SK-N-SH (cell line): ENCODE measurements at regions not wholly inside any gene's neighbourhood (a gene's known extent, or its start where the extent isn't known, plus 50 kb on each side); places are given as distances from the start of the nearest gene placed in this dataset.

Source experiments
- CTCF ChIA-PET: fragments of 300-600, 350-600 bp; formaldehyde crosslinking; extraction: SDS; loops from one replicate; lab custom pipeline; 2021; lab: Yijun Ruan, JAX
- POLR2A ChIA-PET: fragments of 350-600 bp; sonication (Branson Sonifier 250); formaldehyde crosslinking; extraction: SDS; loops from one replicate; lab custom pipeline; 2020; ENCODE audit warnings: antibody characterized with exemption, inconsistent platforms; lab: Yijun Ruan, JAX
- DNase-seq: peaks from one replicate; pipeline ENCODE4 v3.0.0; 2012
- H2AFZ ChIP-seq: fragments of 200-600 bp; sonication (generic); 2 replicates; pipeline ENCODE4 v1.8.1; 2016; ENCODE audit warnings: antibody characterized with exemption, mild to moderate bottlenecking, low read depth
- H3F3A ChIP-seq: fragments of 200-600 bp; sonication (generic); replicated peaks from 2 replicates; pipeline ENCODE3; 2016; ENCODE audit warnings: antibody characterized with exemption, mild to moderate bottlenecking; ENCODE audit not compliant: insufficient read depth
- H3K27ac ChIP-seq, 2 experiments: fragments of 200-500 bp in 1 of 2; fragments of 200-600 bp in 1 of 2; sonication (Bioruptor generic) in 1 of 2; sonication (generic), shearing (Covaris generic) in 1 of 2; 2 replicates each; pipeline versions ENCODE4 v1.5.1 to v1.6.1; 2014 to 2016; ENCODE audit warnings: low read depth in 2 of 2, inconsistent platforms in 1 of 2, low read length in 1 of 2, mild to moderate bottlenecking in 1 of 2, mixed read lengths in 1 of 2
- H3K27me3 ChIP-seq: fragments of 200-600 bp; sonication (generic), shearing (Covaris generic); 2 replicates; pipeline ENCODE4 v1.6.1; 2016; ENCODE audit warnings: mixed run types; ENCODE audit not compliant: insufficient read depth
- H3K36me3 ChIP-seq, 2 experiments: fragments of 200-500 bp in 1 of 2; fragments of 200-600 bp in 1 of 2; sonication (Bioruptor generic) in 1 of 2; sonication (generic) in 1 of 2; replicated peaks in 1 of 2; 2 replicates each; pipeline versions ENCODE3 to v1.5.1; 2014 to 2016; ENCODE audit warnings: low read length in 1 of 2, mild to moderate bottlenecking in 1 of 2; ENCODE audit not compliant: insufficient read depth in 2 of 2, control insufficient read depth in 1 of 2
- H3K4me1 ChIP-seq, 2 experiments: fragments of 200-500 bp in 1 of 2; fragments of 200-600 bp in 1 of 2; sonication (Bioruptor generic) in 1 of 2; sonication (generic), shearing (Covaris generic) in 1 of 2; 2 replicates each; pipeline versions ENCODE4 v1.5.1 to v1.6.1; 2014 to 2016; ENCODE audit warnings: low read depth in 1 of 2, low read length in 1 of 2, mixed run types in 1 of 2; ENCODE audit not compliant: insufficient read depth in 2 of 2, control insufficient read depth in 1 of 2
- H3K4me2 ChIP-seq: fragments of 200-600 bp; sonication (generic), shearing (Covaris generic); 2 replicates; pipeline ENCODE4 v1.6.1; 2017; ENCODE audit warnings: mixed run types
- H3K4me3 ChIP-seq, 2 experiments: fragments of 200-500 bp in 1 of 2; fragments of 200-600 bp in 1 of 2; sonication (Bioruptor generic) in 1 of 2; sonication (generic), shearing (Covaris generic) in 1 of 2; 2 replicates each; pipeline versions ENCODE4 v1.5.1 to v1.8.1; 2014 to 2016; ENCODE audit warnings: low read depth in 2 of 2, inconsistent platforms in 1 of 2, low read length in 1 of 2, mild to moderate bottlenecking in 1 of 2, mixed read lengths in 1 of 2, moderate library complexity in 1 of 2
- H3K79me2 ChIP-seq: fragments of 200-600 bp; sonication (generic); 2 replicates; pipeline ENCODE4 v1.8.1; 2017; ENCODE audit warnings: mild to moderate bottlenecking; ENCODE audit not compliant: insufficient read depth
- H3K9ac ChIP-seq: fragments of 200-600 bp; sonication (generic); 2 replicates; pipeline ENCODE4 v1.6.1; 2017; ENCODE audit warnings: mixed run types
- H3K9me2 ChIP-seq: fragments of 200-600 bp; sonication (generic); 2 replicates; pipeline ENCODE4 v1.6.1; 2017; ENCODE audit warnings: mixed run types
- H3K9me3 ChIP-seq: fragments of 200-600 bp; sonication (generic); 2 replicates; pipeline ENCODE4 v1.6.1; 2017; ENCODE audit warnings: mixed run types, mild to moderate bottlenecking, moderate library complexity
- H4K20me1 ChIP-seq: fragments of 200-600 bp; sonication (generic); 2 replicates; pipeline ENCODE4 v1.6.1; 2017; ENCODE audit warnings: mild to moderate bottlenecking, mixed run types; ENCODE audit not compliant: insufficient read depth
- CTCF ChIP-seq: fragments of 200-600 bp; sonication (generic); IDR thresholded peaks from 2 replicates; pipeline ENCODE4 v1.6.1; 2017; ENCODE audit warnings: antibody characterized with exemption, mild to moderate bottlenecking, moderate library complexity
- EP300 ChIP-seq, 2 experiments: IDR thresholded peaks; 2 replicates each; pipeline versions ENCODE4 v1.4.0 to v1.6.1; 2012; ENCODE audit warnings: borderline replicate concordance in 1 of 2, low read depth in 1 of 2, low read length in 1 of 2
- FOXM1 ChIP-seq: IDR thresholded peaks from 2 replicates; pipeline ENCODE4 v1.4.0; 2012; ENCODE audit warnings: low read depth, mild to moderate bottlenecking
- MEF2A ChIP-seq: IDR thresholded peaks from 2 replicates; pipeline ENCODE4 v1.4.0; 2012; ENCODE audit warnings: low read depth, borderline replicate concordance
- NFIC ChIP-seq: IDR thresholded peaks from 2 replicates; pipeline ENCODE4 v1.4.0; 2012; ENCODE audit warnings: borderline replicate concordance
- NRF1 ChIP-seq: IDR thresholded peaks from 2 replicates; pipeline ENCODE4 v1.6.1; 2012; ENCODE audit warnings: low read depth, mild to moderate bottlenecking, low read length
- PBX3 ChIP-seq: IDR thresholded peaks from 2 replicates; pipeline ENCODE4; 2012
- RAD21 ChIP-seq: IDR thresholded peaks from 2 replicates; pipeline ENCODE4 v1.6.1; 2012; ENCODE audit warnings: mild to moderate bottlenecking, low read length
- RCOR1 ChIP-seq: fragments of 150-350 bp; IDR thresholded peaks from 2 replicates; pipeline ENCODE4 v1.6.1; 2017; ENCODE audit warnings: antibody characterized with exemption, low read length
- SIN3A ChIP-seq: IDR thresholded peaks from 2 replicates; pipeline ENCODE4 v1.6.1; 2012; ENCODE audit warnings: low read depth, mild to moderate bottlenecking, low read length, moderate library complexity, borderline replicate concordance
- TAF1 ChIP-seq: IDR thresholded peaks from 2 replicates; pipeline ENCODE4 v1.6.1; 2012; ENCODE audit warnings: low read depth, mild to moderate bottlenecking, low read length, moderate library complexity, borderline replicate concordance
- TEAD4 ChIP-seq: IDR thresholded peaks from 2 replicates; pipeline ENCODE4 v1.4.0; 2012; ENCODE audit warnings: mild to moderate bottlenecking, borderline replicate concordance; ENCODE audit not compliant: insufficient read depth
- WGBS: methylation state at CpG from one replicate; pipeline ENCODE4 v1.1.6; 2017; ENCODE audit warnings: low lambda C conversion rate; 5-methylcytosine and 5-hydroxymethylcytosine counted together

- Histone ChIP-seq H3K9ac (no peak overlapping the region), H3K9me2 (no peaks in the 10 kb centered on the region), H2AFZ (no peak overlapping the region), H4K20me1 (no peaks in the 10 kb centered on the region), H3F3A (no peaks in the 10 kb centered on the region), H3K4me2 (no peak overlapping the region), H3K4me3 (no peak overlapping the region), H3K9me3 (no peaks in the 10 kb centered on the region), H3K27ac (no peak overlapping the region), H3K4me1 (no peaks in the 10 kb centered on the region; a peak in 2 of 4 replicates)
- DNase-seq, result no peak
- no peak for TF ChIP-seq SIN3A
- no peak for TF ChIP-seq TEAD4
- TF ChIP-seq FOXM1, result no peak
- TF ChIP-seq EP300 (IDR thresholded peaks at IDR 0.05; ENCODE audit: borderline replicate concordance in 1 of 2, low read depth in 1 of 2, low read length in 1 of 2), result no peak
- no peak for TF ChIP-seq RCOR1
- TF ChIP-seq RAD21, result no peak
- TF ChIP-seq NFIC, result no peak
- TF ChIP-seq NRF1, result no peak
- TF ChIP-seq, all 33 proteins: peak for 0
- 73% methylated on average over 2 of the region's 2 CpGs for WGBS
- H3K79me2 ChIP-seq, result no peaks in the 10 kb centered on the region
- CTCF ChIA-PET, result no interaction called here
- H3K36me3 ChIP-seq, result no peaks in the 10 kb centered on the region
- POLR2A ChIA-PET, result no interaction called here
- H3K27me3 ChIP-seq, result no peaks in the 10 kb centered on the region
These were observed 121.1 kb upstream of the RHOBTB1 start for GRCh38 chr10:61065051-61065450.

- H3K27ac ChIP-seq, result no peak overlapping the region
- DNase-seq, result no peak
- no peak overlapping the region for H3K4me2 ChIP-seq
- no peaks in the 10 kb centered on the region for H3F3A ChIP-seq
- H3K9me3 ChIP-seq, result no peaks in the 10 kb centered on the region
- H3K36me3 ChIP-seq, result no peaks in the 10 kb centered on the region
- H3K9ac ChIP-seq, result no peak overlapping the region
- H3K9me2 ChIP-seq, result no peaks in the 10 kb centered on the region
- no peaks in the 10 kb centered on the region for H3K27me3 ChIP-seq
- no peak overlapping the region for H3K4me3 ChIP-seq
- H3K4me1 ChIP-seq, result no peaks in the 10 kb centered on the region; a peak in 2 of 4 replicates
- POLR2A ChIA-PET, result no interaction called here
- H3K79me2 ChIP-seq, result no peaks in the 10 kb centered on the region
- no peaks in the 10 kb centered on the region for H4K20me1 ChIP-seq
- WGBS, result 90% methylated on average over 4 of the region's 4 CpGs
- TF ChIP-seq MEF2A (no peak), NFIC (no peak), CTCF (no peak), TAF1 (no peak), PBX3 (no peak), FOXM1 (no peak)
- no peak overlapping the region for H2AFZ ChIP-seq
- CTCF ChIA-PET, result interaction anchor here (1.9 kb wide), 1 partner anchor 39 kb away, joined by 5 read pairs; no protein-coding TSS in a partner anchor
These were observed 120.4 kb upstream of the RHOBTB1 start for GRCh38 chr10:61064356-61064755.
